OCI-LY1 (cell line): ENCODE measurements at regions not wholly inside any gene's neighbourhood (a gene's known extent, or its start where the extent isn't known, plus 50 kb on each side); places are given as distances from the start of the nearest gene placed in this dataset.

Experiments used
- H2AFZ ChIP-seq: fragments of 200-600 bp; sonication (generic), shearing (Covaris generic); 2 replicates; pipeline ENCODE4 v1.6.0; 2014; ENCODE audit warnings: antibody characterized with exemption, mild to moderate bottlenecking, low read length
- H3F3A ChIP-seq: fragments of 200-600 bp; sonication (generic), shearing (Covaris generic); 2 replicates; pipeline ENCODE4 v1.6.0; 2014; ENCODE audit warnings: mild to moderate bottlenecking, antibody characterized with exemption, low read length, moderate library complexity; ENCODE audit not compliant: insufficient read depth
- H3K27ac ChIP-seq: fragments of 200-600 bp; sonication (generic); 2 replicates; pipeline ENCODE4 v1.5.1; 2014; ENCODE audit warnings: low read length, mixed run types, mild to moderate bottlenecking, low read depth; ENCODE audit not compliant: poor library complexity, severe bottlenecking
- H3K27me3 ChIP-seq: fragments of 200-600 bp; sonication (generic); 2 replicates; pipeline ENCODE4 v1.6.0; 2014; ENCODE audit warnings: antibody characterized with exemption, mild to moderate bottlenecking, low read length, moderate library complexity; ENCODE audit not compliant: insufficient read depth
- H3K36me3 ChIP-seq: fragments of 200-600 bp; sonication (generic); 2 replicates; pipeline ENCODE4 v1.6.1; 2014; ENCODE audit warnings: mild to moderate bottlenecking, antibody characterized with exemption, low read length, moderate library complexity, mixed read lengths; ENCODE audit not compliant: insufficient read depth
- H3K4me1 ChIP-seq: fragments of 200-600 bp; sonication (generic); 2 replicates; pipeline ENCODE4 v1.5.1; 2014; ENCODE audit warnings: mild to moderate bottlenecking, low read length, moderate library complexity; ENCODE audit not compliant: insufficient read depth, severe bottlenecking
- H3K4me2 ChIP-seq: fragments of 200-600 bp; sonication (generic), shearing (Covaris generic); 2 replicates; pipeline ENCODE4 v1.6.1; 2014; ENCODE audit warnings: low read length
- H3K4me3 ChIP-seq: fragments of 200-600 bp; sonication (generic); 2 replicates; pipeline ENCODE4 v1.5.1; 2014; ENCODE audit warnings: low read length, low read depth, mild to moderate bottlenecking, mixed read lengths; ENCODE audit not compliant: poor library complexity, severe bottlenecking
- H3K79me2 ChIP-seq: fragments of 200-600 bp; shearing (Covaris generic); 2 replicates; pipeline ENCODE4 v1.6.1; 2016; ENCODE audit warnings: mixed run types, low read length, mixed read lengths; ENCODE audit not compliant: insufficient read depth
- H3K9ac ChIP-seq: fragments of 200-600 bp; sonication (generic), shearing (Covaris generic); 2 replicates; pipeline ENCODE4 v1.6.1; 2014; ENCODE audit warnings: mild to moderate bottlenecking, low read length, mixed read lengths
- H3K9me2 ChIP-seq: fragments of 200-600 bp; sonication (generic), shearing (Covaris generic); 2 replicates; pipeline ENCODE4 v1.6.1; 2014; ENCODE audit warnings: low read depth, mild to moderate bottlenecking, low read length, mixed read lengths
- H3K9me3 ChIP-seq: fragments of 200-600 bp; shearing (Covaris generic); 2 replicates; pipeline ENCODE4 v1.6.1; 2014; ENCODE audit warnings: low read length, mixed read lengths
- H4K20me1 ChIP-seq: fragments of 200-600 bp; sonication (generic), shearing (Covaris generic); 2 replicates; pipeline ENCODE4 v1.6.0; 2016; ENCODE audit warnings: mild to moderate bottlenecking, low read length; ENCODE audit not compliant: insufficient read depth
- EZH2 ChIP-seq: fragments of 200-600 bp; sonication (generic), shearing (Covaris generic); IDR thresholded peaks from 2 replicates; pipeline ENCODE4 v1.8.0; 2017; ENCODE audit warnings: borderline replicate concordance, mixed run types, mild to moderate bottlenecking, antibody characterized with exemption, low read length, moderate library complexity, mixed read lengths
- TF ChIP-seq, protein P1 (sequence below): fragments of 200-600 bp; sonication (generic), shearing (Covaris generic); IDR thresholded peaks from 2 replicates; pipeline ENCODE4 v1.5.1; 2017; ENCODE audit warnings: mild to moderate bottlenecking, antibody characterized with exemption, low read length, moderate library complexity, mixed read lengths

DNA sequence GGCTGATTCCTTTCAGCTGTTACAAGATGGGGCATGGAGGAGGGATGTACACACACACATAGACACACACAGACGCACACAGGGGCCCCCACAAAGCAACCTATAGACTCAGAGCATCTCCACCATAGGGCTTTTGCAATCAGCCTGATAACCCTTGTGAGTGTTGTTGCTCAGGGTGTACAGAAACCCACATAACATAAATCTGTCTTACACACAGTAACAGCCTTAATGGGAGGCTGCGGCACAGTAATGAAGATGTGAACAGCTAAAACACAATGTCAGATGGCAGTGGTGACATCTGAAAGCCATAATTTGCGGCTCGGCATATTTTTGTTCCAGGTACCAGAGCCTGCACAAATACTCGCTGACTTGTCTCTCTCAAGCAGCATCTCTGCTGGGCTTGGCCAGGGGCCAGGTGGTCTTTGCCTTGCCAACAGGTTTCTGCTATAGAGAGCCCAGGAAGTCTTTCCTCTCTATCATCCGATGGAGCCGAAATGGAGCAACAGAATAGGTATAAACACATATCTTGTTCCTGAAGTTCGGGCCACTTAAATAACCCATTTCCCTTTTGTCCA, 357.2 kb upstream of the GATB start:
- Histone ChIP-seq H3K9me3 (no peaks in the 10 kb centered on the region), H3K27me3 (no peaks in the 10 kb centered on the region), H3K4me3 (no peak overlapping the region), H3F3A (no peaks in the 10 kb centered on the region), H3K27ac (no peak overlapping the region), H3K79me2 (no peaks in the 10 kb centered on the region), H4K20me1 (no peaks in the 10 kb centered on the region), H3K9me2 (no peaks in the 10 kb centered on the region), H3K4me1 (no peaks in the 10 kb centered on the region), H3K36me3 (no peaks in the 10 kb centered on the region), H3K4me2 (no peak overlapping the region), H2AFZ (no peak overlapping the region), H3K9ac (no peak overlapping the region)
- TF ChIP-seq, protein P1, sequence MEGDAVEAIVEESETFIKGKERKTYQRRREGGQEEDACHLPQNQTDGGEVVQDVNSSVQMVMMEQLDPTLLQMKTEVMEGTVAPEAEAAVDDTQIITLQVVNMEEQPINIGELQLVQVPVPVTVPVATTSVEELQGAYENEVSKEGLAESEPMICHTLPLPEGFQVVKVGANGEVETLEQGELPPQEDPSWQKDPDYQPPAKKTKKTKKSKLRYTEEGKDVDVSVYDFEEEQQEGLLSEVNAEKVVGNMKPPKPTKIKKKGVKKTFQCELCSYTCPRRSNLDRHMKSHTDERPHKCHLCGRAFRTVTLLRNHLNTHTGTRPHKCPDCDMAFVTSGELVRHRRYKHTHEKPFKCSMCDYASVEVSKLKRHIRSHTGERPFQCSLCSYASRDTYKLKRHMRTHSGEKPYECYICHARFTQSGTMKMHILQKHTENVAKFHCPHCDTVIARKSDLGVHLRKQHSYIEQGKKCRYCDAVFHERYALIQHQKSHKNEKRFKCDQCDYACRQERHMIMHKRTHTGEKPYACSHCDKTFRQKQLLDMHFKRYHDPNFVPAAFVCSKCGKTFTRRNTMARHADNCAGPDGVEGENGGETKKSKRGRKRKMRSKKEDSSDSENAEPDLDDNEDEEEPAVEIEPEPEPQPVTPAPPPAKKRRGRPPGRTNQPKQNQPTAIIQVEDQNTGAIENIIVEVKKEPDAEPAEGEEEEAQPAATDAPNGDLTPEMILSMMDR: no peak
- TF ChIP-seq EZH2: no peak

DNA sequence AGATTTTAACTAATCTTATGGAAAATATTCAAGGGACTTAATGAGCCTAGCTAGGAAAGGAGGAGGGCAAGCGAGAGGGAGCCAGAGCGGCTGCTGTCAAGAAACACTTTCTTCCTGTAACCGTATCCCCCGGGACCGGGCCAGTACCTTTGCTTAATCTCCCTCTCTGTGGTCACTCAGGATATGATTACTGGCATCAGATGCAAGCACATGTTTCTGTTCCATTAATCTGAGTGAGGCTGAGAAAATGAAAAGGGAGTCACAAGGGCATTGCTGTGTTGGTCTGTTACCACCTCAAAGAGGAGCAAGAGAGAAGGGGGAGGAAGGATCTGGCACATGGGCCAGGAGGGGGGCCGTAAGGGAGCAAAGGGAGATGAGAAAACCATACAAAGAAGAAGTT, 356.7 kb upstream of the GATB start:
- no peak overlapping the region for H3K4me3 ChIP-seq
- H3K9me3 ChIP-seq: no peaks in the 10 kb centered on the region
- no peaks in the 10 kb centered on the region for H3K27me3 ChIP-seq
- TF ChIP-seq, protein P1: no peak
- TF ChIP-seq EZH2: no peak
- no peaks in the 10 kb centered on the region for H3K36me3 ChIP-seq
- H3K9ac ChIP-seq: no peak overlapping the region
- H2AFZ ChIP-seq: no peak overlapping the region
- H4K20me1 ChIP-seq: no peaks in the 10 kb centered on the region
- no peak overlapping the region for H3K4me2 ChIP-seq
- no peaks in the 10 kb centered on the region for H3K79me2 ChIP-seq
- no peaks in the 10 kb centered on the region for H3K4me1 ChIP-seq
- no peaks in the 10 kb centered on the region for H3K9me2 ChIP-seq
- H3F3A ChIP-seq: no peaks in the 10 kb centered on the region
- no peak overlapping the region for H3K27ac ChIP-seq

DNA sequence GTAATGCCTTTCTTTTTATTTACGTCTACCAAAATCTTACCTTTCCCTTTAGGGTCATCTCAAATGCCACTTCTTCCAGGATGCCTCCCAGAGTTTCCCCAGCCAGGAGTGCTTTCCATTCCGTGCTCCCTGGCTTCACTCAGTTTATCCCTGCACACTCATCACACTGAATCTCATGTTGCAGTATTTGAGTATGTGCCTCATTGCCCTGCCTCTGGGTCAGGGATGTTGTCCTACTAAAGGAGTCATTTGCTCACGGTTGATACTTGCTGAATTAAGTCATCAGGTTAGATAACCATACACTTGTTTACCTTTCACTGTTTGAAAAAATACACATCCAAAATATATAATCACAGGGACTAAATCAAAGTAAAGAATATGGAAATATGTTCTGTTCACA, 356.2 kb upstream of the GATB start:
- Histone ChIP-seq H3K4me1 (no peaks in the 10 kb centered on the region), H3K36me3 (no peaks in the 10 kb centered on the region), H3K79me2 (no peaks in the 10 kb centered on the region), H3K4me2 (no peak overlapping the region), H3F3A (no peaks in the 10 kb centered on the region), H3K4me3 (no peak overlapping the region), H3K9ac (no peak overlapping the region), H3K27ac (no peak overlapping the region), H3K9me3 (no peaks in the 10 kb centered on the region), H3K27me3 (no peaks in the 10 kb centered on the region), H3K9me2 (no peaks in the 10 kb centered on the region), H4K20me1 (no peaks in the 10 kb centered on the region), H2AFZ (no peak overlapping the region)
- TF ChIP-seq, protein P1: no peak
- TF ChIP-seq EZH2: no peak
